HG03469 (cell line): ENCODE measurements at regions not wholly inside any gene's neighbourhood (a gene's known extent, or its start where the extent isn't known, plus 50 kb on each side); places are given as distances from the start of the nearest gene placed in this dataset.

ENCODE experiments used
- ATAC-seq: cut with Tn5 transposase; IDR thresholded peaks from one replicate; pipeline ENCODE4 v1.9.1; 2021; ENCODE audit warnings: mild to moderate bottlenecking, moderate library complexity, moderate number of reproducible peaks; ENCODE audit not compliant: unreplicated experiment

GRCh38 chr13:34217343-34218025, 399.5 kb downstream of the RFC3 start:
- ATAC-seq, result no peak

DNA sequence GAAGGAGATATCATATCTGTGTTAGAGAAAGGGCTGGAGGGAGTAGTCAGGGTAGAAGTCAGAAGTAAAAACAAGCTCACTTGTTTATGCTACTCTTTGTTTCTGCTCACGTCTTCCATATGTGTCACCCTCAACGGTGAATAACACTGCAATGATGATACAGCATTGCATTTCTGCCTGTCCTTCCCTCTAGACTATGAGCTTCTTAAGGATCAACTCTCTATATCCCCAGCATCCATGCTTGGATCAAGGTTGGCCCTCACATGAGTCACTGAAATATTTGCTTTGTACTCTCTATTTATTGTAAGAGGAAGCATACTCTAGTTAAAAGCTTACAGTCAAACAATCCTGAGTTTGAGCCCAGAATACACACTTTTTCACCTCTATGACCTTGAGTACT, 406.0 kb downstream of the RFC3 start:
- no peak for ATAC-seq

DNA sequence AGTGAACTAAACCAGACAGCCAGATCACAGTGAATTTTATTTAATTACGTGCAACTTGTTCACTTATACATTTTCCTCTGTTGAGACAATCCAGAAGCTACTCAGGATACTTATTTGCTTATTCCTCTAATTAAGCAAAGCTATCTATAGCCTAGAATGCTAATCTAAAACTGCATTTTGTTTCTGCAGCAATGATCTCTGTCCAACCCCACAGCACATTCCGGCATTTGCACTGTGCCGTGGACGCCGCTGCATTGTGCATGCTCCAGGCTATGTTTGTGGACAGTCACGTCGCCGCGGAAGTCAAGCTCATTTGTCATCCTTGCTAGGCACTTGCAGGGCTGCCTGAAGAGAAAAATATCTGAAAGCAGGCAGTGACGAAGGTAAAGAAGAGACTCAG, 406.9 kb downstream of the RFC3 start:
- ATAC-seq, result no peak

DNA sequence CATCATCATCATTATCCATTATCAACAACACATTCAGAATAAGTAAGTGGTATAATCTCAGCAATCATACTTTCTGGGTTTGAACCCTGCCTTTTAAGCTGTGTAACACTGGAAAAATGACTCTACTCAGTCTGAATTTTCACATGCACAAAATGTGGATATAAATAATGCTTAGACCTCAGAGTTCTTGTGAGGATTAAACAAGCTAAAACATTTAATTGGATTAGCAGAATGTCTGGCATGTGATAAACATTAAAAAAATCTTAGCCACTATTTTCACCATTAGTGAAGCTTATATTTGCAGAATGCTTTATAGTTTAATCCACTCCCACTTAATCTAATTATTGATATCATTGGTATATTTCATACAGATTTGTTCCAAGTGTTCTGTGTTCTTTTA, 412.3 kb downstream of the RFC3 start:
- ATAC-seq, result no peak

DNA sequence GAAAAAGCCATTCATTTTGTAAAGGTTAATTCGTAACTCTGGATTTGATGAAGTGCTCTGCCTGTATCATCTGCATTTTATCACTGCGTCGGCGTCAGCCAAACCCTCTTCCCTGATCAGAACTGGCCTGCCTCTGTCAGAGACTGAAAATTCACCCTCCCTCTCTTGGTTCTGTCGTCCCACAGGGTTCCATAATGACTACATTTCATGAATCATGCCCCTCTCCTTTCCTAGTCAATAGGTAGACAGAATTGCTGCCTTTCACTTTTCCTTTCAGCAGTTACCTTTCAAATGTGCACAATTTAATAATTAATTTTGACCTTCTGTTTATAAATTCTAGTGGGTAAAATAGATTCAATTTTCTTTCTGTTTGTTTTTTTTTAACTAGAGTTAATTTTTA, 423.4 kb downstream of the RFC3 start:
- ATAC-seq, result no peak

DNA sequence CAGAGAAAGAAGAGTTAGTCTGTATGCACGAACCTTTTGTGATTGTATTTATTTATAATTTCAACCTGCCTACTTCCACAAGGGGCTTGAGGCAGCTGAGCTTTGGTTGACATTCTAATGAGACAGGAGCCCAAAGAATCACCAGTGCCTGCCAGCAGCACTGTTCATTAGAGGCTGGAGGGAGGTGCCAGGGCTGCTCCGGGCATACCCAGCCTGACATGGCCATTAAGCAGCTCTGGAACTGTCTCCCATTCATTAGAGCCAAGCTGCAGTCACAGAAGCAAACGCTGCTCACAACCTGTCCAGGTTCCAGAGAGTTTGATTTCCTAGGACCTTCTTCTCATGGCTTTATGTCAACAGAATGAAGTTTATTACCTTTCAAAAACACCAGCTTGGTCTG, 425.5 kb downstream of the RFC3 start:
- ATAC-seq, result no peak

DNA sequence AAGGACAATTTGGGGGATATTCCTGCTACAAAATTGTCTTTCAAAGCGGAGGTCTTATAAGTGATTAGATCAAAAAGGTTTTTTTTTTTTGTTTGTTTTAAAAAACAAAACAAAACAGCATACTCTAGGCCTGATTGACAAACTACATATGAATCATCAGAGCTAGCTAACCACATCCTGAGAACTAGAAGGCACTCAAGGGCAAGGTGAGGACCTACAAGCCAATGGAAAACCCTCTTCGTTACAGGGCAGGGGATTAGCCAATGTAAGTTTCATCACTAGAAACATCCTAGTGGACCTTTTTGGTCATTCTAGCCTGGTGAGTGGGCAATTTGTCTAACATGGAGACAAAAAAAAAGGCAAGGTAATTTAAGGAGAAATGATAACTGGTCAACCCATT, 428.6 kb downstream of the RFC3 start:
- ATAC-seq, result no peak

- ATAC-seq, result no peak
Measured at GRCh38 chr13:34247596-34247995, 429.6 kb downstream of the RFC3 start.

DNA sequence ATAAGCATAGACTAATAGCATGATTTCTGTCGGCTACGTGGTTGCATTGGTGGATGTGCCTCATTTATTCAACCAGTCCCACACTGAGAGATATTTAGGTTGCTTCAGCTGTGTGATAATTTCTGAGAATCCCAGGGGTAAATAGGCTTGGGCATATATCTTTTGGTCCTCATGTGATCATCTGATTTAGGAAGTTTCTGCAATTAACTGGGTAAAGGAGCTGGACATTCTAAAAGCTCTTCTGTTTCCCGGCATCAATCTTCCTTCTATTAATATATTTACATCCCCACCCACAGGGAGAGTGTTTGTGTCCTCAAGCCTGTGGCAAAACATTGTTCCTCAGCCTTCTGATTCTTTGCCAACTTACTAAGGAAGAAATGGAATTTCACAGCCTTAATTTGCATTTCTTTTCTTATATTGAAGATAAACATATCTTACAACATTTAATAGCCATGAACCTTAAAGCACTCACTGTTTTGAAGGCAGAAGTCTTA, 431.6 kb downstream of the RFC3 start:
- no peak for ATAC-seq

DNA sequence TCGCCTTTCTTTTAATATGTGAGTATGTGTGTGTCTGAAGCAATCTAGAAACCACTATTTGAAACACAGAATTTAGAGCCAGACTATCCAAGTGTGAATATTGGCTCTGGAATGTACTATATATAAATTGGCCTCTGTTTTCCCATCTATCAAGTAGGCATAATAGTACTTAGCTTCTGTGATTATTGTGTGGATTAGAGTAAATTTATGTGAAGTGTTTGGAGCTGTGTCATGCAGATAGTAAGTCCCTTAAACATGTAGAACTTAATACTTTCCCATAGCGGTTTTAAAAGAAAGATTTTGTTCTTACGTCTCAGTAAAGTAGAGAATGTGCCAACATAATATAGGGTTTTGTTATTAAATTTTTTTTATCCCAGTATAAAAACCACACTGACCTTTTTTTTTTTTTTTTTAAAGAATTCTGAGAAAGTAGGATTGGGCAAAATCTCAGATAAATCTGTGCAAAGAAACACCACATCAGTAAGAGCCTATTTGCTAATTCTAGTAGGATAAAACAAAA, 432.3 kb downstream of the RFC3 start:
- no peak for ATAC-seq

DNA sequence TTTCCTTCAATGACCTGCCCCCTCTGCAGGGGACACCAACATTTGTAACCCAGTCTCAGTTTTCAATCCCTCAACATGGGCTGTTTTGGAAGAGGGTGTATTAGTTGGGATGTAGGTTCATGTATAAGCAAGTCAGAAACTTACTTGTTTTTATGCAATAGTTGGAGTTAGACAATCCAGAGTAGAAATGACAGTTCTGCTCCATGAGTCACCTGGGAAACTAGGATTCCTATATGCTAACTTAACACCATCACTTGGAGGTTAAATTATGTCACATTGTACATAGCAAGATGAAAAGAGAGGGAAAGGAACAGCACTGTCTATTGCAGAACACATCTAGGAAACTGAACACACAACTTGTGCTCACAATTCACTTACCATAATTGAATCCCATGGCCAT, 436.4 kb downstream of the RFC3 start:
- no peak for ATAC-seq

DNA sequence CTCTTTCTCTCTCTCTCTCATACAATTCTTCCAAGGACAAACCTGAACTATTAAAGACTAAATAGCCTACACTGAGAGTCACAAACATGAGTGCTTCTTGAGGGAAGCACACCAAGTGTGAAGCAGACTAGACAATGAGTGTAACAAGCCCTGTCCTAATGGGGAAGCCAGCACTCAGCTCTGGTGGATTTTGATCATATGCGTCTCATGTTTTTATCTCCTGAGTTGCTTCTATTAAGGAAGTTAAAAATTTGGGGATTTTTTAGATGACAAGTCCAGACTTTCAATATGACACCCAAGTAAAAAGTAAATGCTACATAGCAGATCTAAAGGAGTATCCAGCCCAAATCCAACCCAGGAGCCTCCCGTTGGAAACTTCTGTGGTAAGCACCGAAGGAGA, 437.8 kb downstream of the RFC3 start:
- ATAC-seq, result no peak

- ATAC-seq, result no peak
Measured at GRCh38 chr13:34256236-34256635, 438.3 kb downstream of the RFC3 start.

DNA sequence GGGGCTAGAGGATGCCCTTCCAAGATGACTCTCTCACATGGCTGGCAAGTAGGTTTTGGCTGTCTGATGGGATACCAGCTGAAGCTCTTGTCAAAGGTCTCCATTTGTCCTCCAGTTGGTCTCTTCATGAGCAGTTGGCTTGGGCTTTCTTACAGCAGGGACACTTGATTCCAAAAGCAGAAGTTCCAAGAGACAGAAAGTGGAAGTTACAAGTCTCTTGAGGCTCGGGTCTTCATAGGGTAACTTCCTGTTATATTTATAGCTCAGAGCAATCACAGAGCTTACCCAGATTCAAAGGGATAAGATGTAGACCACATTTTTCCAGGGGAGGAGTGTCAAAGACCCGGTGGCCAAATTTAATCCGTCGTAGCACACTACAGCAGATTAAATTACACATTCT, 440.0 kb downstream of the RFC3 start:
- ATAC-seq, result no peak

DNA sequence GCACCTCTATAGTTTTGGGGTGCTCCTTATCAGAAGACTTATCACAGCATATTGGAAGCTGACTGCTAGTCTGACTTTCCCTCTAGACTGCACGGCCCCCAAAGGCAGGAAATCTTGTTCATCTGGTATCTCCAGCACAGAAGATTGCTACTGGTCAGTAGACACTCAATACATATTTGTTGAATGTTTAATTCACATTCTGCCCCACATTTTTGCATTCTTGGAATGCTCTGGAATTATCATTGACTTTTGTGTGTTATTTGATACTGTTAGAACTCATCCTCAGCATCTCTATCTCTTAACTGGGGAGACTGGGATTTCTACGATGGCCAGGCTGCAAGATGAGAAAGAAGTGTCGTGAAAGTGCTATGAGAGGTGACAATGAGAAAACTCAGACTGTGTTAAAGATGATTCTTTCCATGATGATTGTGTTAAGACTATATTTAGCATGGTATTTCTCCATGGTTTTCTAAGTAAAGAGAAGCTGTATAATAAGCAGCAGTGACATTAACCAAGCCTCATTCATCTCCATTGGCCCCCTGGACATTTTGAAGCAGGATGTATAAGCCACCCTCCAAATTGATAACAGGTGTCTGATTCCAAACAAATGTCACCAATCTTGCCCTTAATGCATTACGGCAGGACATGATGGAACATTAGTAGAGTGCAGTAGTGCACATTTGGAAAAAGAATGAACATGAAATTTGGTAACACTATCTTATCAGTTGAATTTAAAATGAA, 440.9 kb downstream of the RFC3 start:
- no peak for ATAC-seq

DNA sequence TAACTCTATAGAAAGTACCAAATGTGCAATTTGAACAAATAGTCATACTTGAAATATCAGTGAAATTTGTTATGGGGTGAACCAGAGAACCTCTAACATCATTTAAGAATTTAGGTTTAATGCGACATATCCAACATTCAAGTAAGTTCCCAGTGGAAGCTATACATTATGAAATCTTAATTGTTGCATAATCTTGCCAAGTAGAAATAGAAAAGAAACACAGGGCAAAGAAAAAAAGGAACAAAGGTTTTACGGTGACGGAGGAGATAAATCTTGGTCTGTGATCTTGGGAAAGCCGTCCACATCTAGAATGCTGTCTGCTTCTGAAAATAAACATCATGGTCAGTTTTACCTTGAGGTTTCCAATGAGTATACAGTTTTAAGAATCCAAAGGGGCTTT, 445.7 kb downstream of the RFC3 start:
- no peak for ATAC-seq

DNA sequence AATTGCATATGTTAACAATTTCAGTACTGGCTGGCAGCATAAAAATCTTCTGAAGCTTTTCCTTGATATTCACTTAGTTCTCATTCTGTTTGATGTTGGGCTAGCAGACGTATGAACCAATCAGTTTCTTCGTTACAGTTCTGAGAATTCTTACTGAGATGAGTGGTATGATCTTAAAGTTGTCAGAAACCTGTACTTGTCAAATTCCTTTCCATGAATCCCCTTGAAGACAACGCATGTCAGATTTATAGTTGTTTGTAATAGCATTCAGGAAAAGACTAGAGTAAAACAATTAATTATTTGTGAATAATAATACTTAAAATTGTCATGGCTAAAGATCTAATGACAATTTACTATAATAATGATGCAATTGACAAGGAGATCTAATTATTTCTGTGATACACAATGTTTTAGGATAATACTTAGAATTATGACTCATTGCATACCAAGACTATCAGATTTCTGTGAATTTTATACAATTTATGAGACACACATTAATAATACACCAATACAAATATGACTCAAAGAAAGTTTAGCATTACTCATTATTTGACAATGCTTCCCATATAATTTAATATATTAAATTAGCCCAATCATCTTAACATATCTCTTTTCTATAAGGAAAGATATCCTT, 447.2 kb downstream of the RFC3 start:
- ATAC-seq, result no peak

DNA sequence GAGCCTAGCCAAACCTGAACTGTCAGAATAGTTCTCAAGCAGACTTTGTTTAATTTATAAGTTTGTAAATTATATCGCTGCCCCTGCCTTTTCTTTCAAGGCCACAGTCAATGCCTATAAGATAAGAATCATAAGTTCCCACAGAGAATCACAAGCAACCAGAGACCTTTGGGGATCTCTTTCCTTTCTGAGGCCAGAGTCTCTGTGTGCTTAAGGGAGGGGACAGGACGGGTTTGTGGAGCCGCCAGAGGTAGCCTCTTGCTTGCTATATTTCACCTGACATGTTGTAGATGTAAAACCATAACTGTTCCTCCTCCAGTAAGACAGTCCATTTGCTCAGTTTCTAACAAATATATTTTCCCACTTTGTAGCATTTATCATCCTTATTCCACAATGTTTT, 458.8 kb downstream of the RFC3 start:
- no peak for ATAC-seq

- no peak for ATAC-seq
Measured at GRCh38 chr13:34277936-34278335, 460.0 kb downstream of the RFC3 start.

- ATAC-seq, result no peak
Measured at GRCh38 chr13:34278780-34279179, 460.8 kb downstream of the RFC3 start.

- no peak for ATAC-seq
Measured at GRCh38 chr13:34290661-34291060, 472.7 kb downstream of the RFC3 start.
